Ovary (tissue), 7 donors: ENCODE measurements at regions not wholly inside any gene's neighbourhood (a gene's known extent, or its start where the extent isn't known, plus 50 kb on each side); places are given as distances from the start of the nearest gene placed in this dataset.

Experiments used
- DNase-seq, 5 donors: peaks; one replicate each; pipeline ENCODE4 v3.0.0-alpha.2; 2019 to 2020
- H3K27ac ChIP-seq, 2 donors: fragments of 200-600 bp; one replicate each; pipeline versions ENCODE4 v1.5.1 to v1.8.0; 2019 to 2022
- H3K27me3 ChIP-seq: fragments of 200-600 bp; one replicate; pipeline ENCODE4 v1.8.0; 2022
- H3K36me3 ChIP-seq: fragments of 200-600 bp; sonication (generic); one replicate; pipeline ENCODE4 v1.5.1; 2019
- H3K4me1 ChIP-seq: one replicate; pipeline ENCODE4 v1.8.1; 2013; ENCODE audit warnings: mild to moderate bottlenecking, moderate library complexity; ENCODE audit not compliant: insufficient read depth
- H3K4me3 ChIP-seq: fragments of 200-600 bp; sonication (generic); one replicate; pipeline ENCODE4 v1.5.1; 2017
- H3K9me3 ChIP-seq, 2 donors: fragments of 200-600 bp in 1 of 2; sonication (generic) in 1 of 2; one replicate each; pipeline versions ENCODE4 v1.5.1 to v1.8.1; 2013 to 2019; ENCODE audit warnings: mild to moderate bottlenecking in 1 of 2, moderate library complexity in 1 of 2
- EP300 ChIP-seq: sonication (generic); formaldehyde crosslinking; IDR thresholded peaks from one replicate; pipeline ENCODE4 v1.6.1; 2017; ENCODE audit warnings: antibody characterized with exemption
- POLR2A ChIP-seq: fragments of 450-650 bp; IDR thresholded peaks from one replicate; pipeline ENCODE4 v1.6.1; 2017; ENCODE audit warnings: antibody characterized with exemption, mild to moderate bottlenecking, moderate library complexity
- WGBS, 3 donors: extraction: QIAGEN DNeasy Blood & Tissue Kit in 1 of 3; methylation state at CpG; one replicate each; pipeline versions ENCODE4 v1.1.5 to v1.1.7; 2013 to 2017; 5-methylcytosine and 5-hydroxymethylcytosine counted together
- intact Hi-C, 4 donors: fragments of 100-400 bp; cut with DNase I; formaldehyde crosslinking; loops; one replicate each; pipeline versions ENCODE4 v1.11.0 to v1.15.1; 2022 to 2023
- TF ChIP-seq, protein P1 (sequence below), 3 donors: fragments of 450-650 bp in 2 of 3; fragments of 200-600 bp in 1 of 3; IDR thresholded peaks; one replicate each; pipeline versions ENCODE4 v1.5.1 to v1.8.0; 2016 to 2022; ENCODE audit warnings: antibody characterized with exemption in 3 of 3, mild to moderate bottlenecking in 1 of 3
- donor health status: DM: no; HTN: no; CAD: no; lungs with moderate emphysema.
- donor health status: DM: no; HTN: no; CAD: no.
- donor health status: Bipolar disorder and iron deficiency.
- donor health status: DM: no; HTN: no; CAD: no.
- donor health status: DM: yes; HTN: yes; CAD: no.

DNA sequence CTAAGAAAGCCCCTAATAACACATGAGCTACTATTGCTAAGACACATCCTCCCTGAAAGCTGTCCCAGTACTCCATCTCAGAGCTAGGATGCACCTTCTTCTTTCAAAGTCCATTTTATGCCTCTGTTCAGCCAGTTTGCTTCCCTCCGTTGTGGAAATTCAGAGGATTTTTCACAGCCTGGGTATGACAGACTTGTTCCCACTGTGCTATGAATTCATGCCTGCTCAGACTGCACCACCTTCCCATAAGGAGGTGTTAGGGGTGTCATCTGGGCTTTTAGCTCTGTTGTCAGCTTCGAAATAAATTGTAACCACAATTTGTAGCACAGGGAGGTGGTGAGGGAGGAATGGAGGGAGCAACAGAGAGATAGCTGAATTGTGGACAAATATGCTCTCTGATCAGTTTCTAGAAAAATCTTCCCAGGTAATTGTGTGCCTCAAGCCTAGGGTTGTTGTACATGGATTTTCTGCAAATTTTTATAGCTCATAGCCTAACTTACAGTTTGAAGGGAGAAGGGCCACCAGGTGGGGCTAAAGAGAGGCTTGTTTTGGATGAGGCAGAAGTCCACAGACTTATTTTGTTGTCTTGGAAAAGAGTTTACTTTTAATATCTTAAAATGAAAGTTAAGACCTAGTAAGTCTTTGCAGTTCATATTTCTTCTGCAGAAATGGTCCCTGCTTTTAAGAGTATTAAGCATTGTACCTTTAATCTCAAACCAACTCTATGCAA, 462.0 kb downstream of the PDCD6IP start:
- TF ChIP-seq EP300 (no peak), POLR2A (no peak)
- TF ChIP-seq, protein P1, sequence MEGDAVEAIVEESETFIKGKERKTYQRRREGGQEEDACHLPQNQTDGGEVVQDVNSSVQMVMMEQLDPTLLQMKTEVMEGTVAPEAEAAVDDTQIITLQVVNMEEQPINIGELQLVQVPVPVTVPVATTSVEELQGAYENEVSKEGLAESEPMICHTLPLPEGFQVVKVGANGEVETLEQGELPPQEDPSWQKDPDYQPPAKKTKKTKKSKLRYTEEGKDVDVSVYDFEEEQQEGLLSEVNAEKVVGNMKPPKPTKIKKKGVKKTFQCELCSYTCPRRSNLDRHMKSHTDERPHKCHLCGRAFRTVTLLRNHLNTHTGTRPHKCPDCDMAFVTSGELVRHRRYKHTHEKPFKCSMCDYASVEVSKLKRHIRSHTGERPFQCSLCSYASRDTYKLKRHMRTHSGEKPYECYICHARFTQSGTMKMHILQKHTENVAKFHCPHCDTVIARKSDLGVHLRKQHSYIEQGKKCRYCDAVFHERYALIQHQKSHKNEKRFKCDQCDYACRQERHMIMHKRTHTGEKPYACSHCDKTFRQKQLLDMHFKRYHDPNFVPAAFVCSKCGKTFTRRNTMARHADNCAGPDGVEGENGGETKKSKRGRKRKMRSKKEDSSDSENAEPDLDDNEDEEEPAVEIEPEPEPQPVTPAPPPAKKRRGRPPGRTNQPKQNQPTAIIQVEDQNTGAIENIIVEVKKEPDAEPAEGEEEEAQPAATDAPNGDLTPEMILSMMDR (IDR thresholded peaks at IDR 0.05), result no peak
- Histone ChIP-seq H3K27me3 (no peaks in the 10 kb centered on the region), H3K36me3 (no peaks in the 10 kb centered on the region), H3K4me3 (no peak overlapping the region), H3K9me3 (no peaks in the 10 kb centered on the region), H3K4me1 (peaks cover 1% of the 10 kb centered on the region), H3K27ac (no peak overlapping the region)
- DNase-seq, result peak in 3 of 5 donors; percentile 27 to 41 (median 31)
- intact Hi-C loops, result no loop called here
- WGBS, 3 donors, result 76 to 81% (median 80%) methylated on average over 2 of the region's 2 CpGs

DNA sequence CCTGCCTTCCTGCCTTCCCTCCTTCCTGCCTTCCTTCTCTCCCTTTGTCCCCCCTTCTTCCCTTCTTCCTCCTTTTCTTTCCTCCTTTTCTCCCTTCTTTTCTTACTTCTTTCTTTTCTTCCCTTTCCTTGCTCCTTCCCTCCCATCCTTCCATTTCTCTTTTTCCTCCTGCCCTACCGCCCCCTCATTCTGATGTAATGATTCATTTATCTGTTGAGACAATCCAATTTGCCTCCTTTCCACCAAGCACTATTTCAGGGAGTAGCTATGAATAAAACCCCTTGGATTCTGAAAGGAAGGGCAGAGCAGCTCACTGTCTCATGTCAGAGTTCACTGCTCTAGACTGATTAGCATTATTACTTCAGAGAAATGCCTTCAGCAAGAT, 462.6 kb downstream of the PDCD6IP start:
- intact Hi-C loops, result no loop called here

GRCh38 chr3:34263101-34263621, 464.7 kb downstream of the PDCD6IP start:
- H3K9me3 ChIP-seq, result no peaks in the 10 kb centered on the region
- TF ChIP-seq, protein P1 (IDR thresholded peaks at IDR 0.05), result no peak
- TF ChIP-seq POLR2A (no peak), EP300 (no peak)
- no peaks in the 10 kb centered on the region for H3K27me3 ChIP-seq
- DNase-seq, result no peak
- H3K36me3 ChIP-seq, result no peaks in the 10 kb centered on the region
- 1 to 3% (median 2%) methylated on average over 4 of the region's 4 CpGs for WGBS, 3 donors
- no peaks in the 10 kb centered on the region for H3K4me1 ChIP-seq
- H3K27ac ChIP-seq, result no peak overlapping the region
- intact Hi-C loops, result no loop called here
- H3K4me3 ChIP-seq, result no peak overlapping the region

More for the DNA sequence above, 462.6 kb downstream of the PDCD6IP start:
- DNase-seq, result no peak
- TF ChIP-seq POLR2A, result no peak
- TF ChIP-seq EP300, result no peak
- TF ChIP-seq, protein P1 (IDR thresholded peaks at IDR 0.05), result no peak
- H3K27me3 ChIP-seq, result no peaks in the 10 kb centered on the region
- no peaks in the 10 kb centered on the region for H3K9me3 ChIP-seq
- no peaks in the 10 kb centered on the region for H3K4me1 ChIP-seq
- no peaks in the 10 kb centered on the region for H3K36me3 ChIP-seq
- WGBS, 3 donors, result 28 to 49% (median 35%) methylated on average over 1 of the region's 1 CpG
- no peak overlapping the region for H3K4me3 ChIP-seq
- H3K27ac ChIP-seq, result no peak overlapping the region

DNA sequence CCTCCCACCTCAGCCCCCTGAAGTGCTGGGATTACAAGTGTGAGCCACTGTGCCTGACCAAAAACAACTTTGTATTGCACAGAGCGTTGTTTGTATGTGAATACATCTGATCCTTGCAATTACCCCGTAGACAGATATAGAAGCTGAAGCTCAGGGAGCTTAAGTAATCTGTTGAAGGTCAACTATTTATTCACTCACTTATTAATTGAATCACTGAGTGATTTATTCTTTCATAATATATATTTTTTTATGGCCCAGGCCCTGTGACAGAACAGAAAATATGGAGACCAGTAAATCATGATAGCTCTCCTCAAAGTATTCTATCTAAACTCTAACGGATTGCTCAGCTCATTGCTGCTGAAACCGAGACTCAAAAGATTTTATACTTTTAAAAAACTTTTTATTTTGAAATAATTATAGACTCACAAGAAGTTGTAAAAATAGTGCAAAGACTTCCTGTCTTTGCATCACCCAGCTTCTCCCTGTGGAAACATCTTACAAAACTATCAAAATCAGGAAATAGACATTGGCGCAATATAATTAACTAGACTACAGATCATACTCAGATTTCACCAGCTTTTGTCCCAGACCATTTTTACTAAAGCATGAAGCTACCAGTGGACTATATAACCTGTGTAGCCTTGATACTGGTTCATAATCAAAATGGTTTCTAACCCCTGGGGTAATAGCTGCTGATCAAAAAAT, 466.1 kb downstream of the PDCD6IP start:
- Histone ChIP-seq H3K36me3 (no peaks in the 10 kb centered on the region), H3K27ac (no peak overlapping the region), H3K27me3 (no peaks in the 10 kb centered on the region), H3K4me3 (no peak overlapping the region), H3K9me3 (no peaks in the 10 kb centered on the region), H3K4me1 (no peaks in the 10 kb centered on the region)
- TF ChIP-seq, protein P1 (IDR thresholded peaks at IDR 0.05), result no peak
- TF ChIP-seq POLR2A, result no peak
- TF ChIP-seq EP300, result no peak
- WGBS, 3 donors, result 69 to 79% (median 77%) methylated on average over 5 of the region's 5 CpGs
- DNase-seq, result no peak
- intact Hi-C loops, result no loop called here
